ENCODE measurements at regions not wholly inside any gene's neighbourhood (a gene's known extent, or its start where the extent isn't known, plus 50 kb on each side); places are given as distances from the start of the nearest gene placed in this dataset.

GRCh38 chr5:147985608-147986007 lies 78.2 kb upstream of the SPINK5 start:
- TF ChIP-seq CTCF (IDR thresholded peaks at IDR 0.05; ENCODE audit: extremely low read depth in 1 of 2, insufficient read depth in 1 of 2, low read depth in 1 of 2, low read length in 2 of 2) (no peak), POLR2A (IDR thresholded peaks at IDR 0.05; ENCODE audit: low read depth, low read length) (no peak), EZH2 (IDR thresholded peaks at IDR 0.05; ENCODE audit: borderline replicate concordance, low read depth, low read length, severe bottlenecking) (no peak), POLR2AphosphoS5 (IDR thresholded peaks at IDR 0.05; ENCODE audit: insufficient read depth, low read depth, low read length) (no peak), GATA2 (IDR thresholded peaks at IDR 0.05; ENCODE audit: insufficient read depth, insufficient read length, low read depth, low read length) (no peak), MAX (IDR thresholded peaks at IDR 0.05; ENCODE audit: insufficient read depth, insufficient read length) (no peak), FOS (IDR thresholded peaks at IDR 0.05; ENCODE audit: borderline replicate concordance, insufficient read depth, low read length) (no peak)

Measured in endothelial cell of umbilical vein (primary cell).